LNCaP clone FGC (cell line): ENCODE measurements at regions not wholly inside any gene's neighbourhood (a gene's known extent, or its start where the extent isn't known, plus 50 kb on each side); places are given as distances from the start of the nearest gene placed in this dataset.

Source experiments
- DNase-seq: peaks from one replicate; pipeline ENCODE4 v3.0.0-alpha.2; 2011; ENCODE audit warnings: low read depth
- H3K4me3 ChIP-seq: 2 replicates; pipeline ENCODE4 v1.5.1; 2011; ENCODE audit warnings: mild to moderate bottlenecking, low read depth, low read length, control low read depth
- CTCF ChIP-seq: IDR thresholded peaks from 2 replicates; pipeline ENCODE4 v1.5.1; 2012; ENCODE audit warnings: mild to moderate bottlenecking; ENCODE audit not compliant: control insufficient read depth, insufficient read depth; ENCODE audit errors: extremely low read depth

DNA sequence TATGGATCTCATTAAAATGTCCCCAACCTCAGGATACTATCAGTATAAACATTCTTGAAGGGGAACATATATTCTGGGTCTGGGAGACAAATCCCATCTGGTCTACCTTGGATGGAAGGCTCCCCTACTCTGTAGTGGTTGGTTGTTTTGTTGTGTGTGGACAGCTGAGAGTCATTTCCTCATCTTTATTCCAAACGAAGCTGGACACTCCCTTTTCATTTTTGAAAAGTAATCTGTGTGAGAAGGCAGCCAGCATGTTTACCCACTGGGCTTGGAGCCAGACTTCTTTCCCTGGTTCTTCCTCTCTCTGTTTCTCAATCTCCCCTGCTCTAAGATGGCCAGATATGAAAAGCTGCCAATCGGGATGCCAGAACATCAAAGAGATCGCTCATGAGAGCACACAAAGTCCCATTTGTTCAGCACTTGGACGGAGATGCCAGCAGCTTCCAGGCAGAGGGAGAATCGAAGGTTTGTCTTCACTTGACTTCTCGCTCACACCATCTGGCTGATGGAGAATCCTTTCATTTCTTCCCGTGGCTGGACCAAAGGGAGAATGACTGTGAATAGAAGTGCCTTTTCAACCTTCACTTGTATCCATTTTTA is 108.1 kb upstream of the AGR3 start:
- TF ChIP-seq CTCF: no peak
- DNase-seq: peak; percentile 100
- no peak overlapping the region for H3K4me3 ChIP-seq

- H3K4me3 ChIP-seq: no peak overlapping the region
- no peak for TF ChIP-seq CTCF
- DNase-seq: no peak
Measured at GRCh38 chr7:16991551-16991950, 109.8 kb upstream of the AGR3 start.

DNA sequence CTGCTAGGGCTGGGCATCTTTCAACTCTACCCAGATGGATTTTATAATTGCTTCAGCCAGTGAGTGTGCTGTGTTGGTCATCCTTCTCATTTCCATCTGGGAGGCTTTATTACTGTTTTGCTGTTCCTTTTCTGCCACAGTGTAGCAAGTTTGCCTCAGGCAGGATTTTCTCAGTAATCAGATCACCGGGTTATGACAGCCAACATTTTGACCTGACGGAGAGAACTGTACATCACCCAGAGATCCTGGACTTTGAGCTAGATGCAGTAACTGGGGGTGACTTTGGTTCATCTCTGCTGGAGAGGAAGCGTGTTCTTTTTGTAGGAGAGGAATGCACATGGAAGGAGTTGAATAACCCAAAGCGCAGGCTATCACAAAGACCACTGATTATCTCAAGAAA is 111.8 kb upstream of the AGR3 start:
- H3K4me3 ChIP-seq: no peak overlapping the region
- DNase-seq: no peak
- no peak for TF ChIP-seq CTCF

DNA sequence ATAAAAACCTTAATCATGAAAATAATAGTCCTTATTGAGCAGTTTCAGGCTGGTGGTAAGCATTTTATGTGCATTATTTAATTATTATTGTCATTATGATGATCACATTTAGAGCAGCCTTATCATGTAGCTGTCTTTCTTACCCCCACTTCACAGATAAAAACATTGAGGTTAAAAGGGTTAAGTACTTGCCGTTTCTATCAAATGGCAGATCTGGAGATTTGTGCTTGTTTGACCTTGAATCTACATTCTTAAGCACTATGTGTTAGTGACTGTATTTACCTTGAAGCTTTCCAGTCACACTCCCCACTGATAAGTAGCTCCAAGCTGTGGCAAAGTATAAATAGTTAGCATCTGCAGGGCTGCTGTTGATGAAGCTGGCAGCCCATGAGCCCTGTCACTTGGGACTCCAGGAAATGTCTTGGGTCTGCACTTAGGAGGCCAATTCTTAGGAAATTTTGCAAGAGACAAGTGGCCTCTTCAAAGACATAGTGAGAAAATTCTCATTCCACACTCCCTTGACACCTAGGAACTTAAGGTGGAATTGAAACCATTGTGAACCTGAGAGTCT is 116.8 kb upstream of the AGR3 start:
- H3K4me3 ChIP-seq: no peak overlapping the region
- TF ChIP-seq CTCF: no peak
- DNase-seq: no peak

- H3K4me3 ChIP-seq: no peak overlapping the region
- no peak for TF ChIP-seq CTCF
- no peak for DNase-seq
Measured at GRCh38 chr7:16999541-17000267, 117.9 kb upstream of the AGR3 start.

- no peak for DNase-seq
- TF ChIP-seq CTCF: no peak
- H3K4me3 ChIP-seq: no peak overlapping the region
Measured at GRCh38 chr7:17005271-17005670, 123.5 kb upstream of the AGR3 start.
